GM12872 (cell line): ENCODE measurements at regions not wholly inside any gene's neighbourhood (a gene's known extent, or its start where the extent isn't known, plus 50 kb on each side); places are given as distances from the start of the nearest gene placed in this dataset.

Source experiments
- CTCF ChIP-seq: IDR thresholded peaks from 3 replicates; pipeline ENCODE4 v1.5.1; 2011; ENCODE audit warnings: low read depth, mild to moderate bottlenecking, low read length, moderate library complexity; ENCODE audit not compliant: insufficient read depth

DNA sequence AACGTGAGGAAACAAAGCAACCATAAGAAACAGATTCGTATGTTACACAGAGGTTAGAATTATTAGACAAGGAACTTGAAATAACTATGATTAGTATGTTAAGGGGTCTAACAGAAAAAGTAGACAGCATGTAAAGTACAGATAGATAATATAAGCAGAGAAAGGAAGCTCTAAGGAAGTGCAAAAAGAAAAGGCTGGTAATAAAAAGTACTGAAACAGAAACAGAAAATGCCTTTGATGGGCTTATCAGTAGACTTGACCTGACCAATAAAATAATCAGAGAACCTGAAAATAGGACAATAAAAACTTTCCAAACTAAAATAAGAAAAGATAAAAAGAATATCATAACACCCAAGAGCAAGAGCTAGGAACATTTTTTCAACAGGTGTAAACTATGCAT lies 225.8 kb downstream of the RND3 start:
- TF ChIP-seq CTCF, result no peak

GRCh38 chr2:150260636-150261035 lies 226.8 kb downstream of the RND3 start:
- TF ChIP-seq CTCF, result no peak

- no peak for TF ChIP-seq CTCF
Observed at GRCh38 chr2:150259746-150260145, 227.7 kb downstream of the RND3 start.

DNA sequence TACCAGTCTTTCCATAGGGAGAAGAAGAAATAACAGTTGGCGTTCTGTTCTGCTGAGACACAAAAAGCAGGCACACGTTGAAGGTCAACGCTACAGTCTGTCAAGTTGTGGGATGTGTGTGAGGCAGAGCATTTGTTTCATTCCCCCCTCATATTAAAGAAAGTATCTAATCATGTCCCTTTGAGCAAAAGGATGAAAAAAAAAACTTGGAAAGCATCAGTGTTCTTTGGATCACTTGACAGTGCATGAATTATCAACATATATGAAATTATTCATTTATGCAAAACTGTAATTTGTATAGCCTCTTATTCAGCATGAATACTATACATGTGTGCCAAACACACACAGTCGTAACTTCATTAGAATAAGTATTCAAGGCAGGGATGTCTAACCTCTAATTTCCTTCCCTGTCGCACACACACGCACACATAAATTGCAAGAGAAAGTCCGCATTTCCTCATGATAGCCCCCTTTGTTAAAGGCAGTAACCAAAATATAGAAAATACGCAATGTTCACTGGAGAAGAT lies 228.6 kb downstream of the RND3 start:
- TF ChIP-seq CTCF, result no peak

DNA sequence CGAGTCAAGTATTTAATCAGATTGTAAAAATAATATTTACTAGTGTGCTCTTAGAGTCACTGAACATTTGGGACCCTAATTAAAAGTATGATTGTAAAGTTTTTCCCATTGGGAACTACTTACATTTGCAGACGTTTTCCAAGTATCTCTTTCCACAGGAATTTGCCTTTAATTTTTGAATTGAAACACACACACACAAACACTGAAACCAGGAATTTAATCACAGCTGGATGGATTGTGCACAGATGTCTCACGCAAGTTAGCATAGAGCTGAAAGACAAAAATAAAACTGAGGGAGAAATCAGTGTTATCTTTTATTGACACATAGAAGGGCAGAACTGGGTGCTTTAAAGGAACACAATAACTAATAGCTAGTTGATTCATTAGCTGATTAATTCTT lies 230.7 kb downstream of the RND3 start:
- TF ChIP-seq CTCF, result no peak

DNA sequence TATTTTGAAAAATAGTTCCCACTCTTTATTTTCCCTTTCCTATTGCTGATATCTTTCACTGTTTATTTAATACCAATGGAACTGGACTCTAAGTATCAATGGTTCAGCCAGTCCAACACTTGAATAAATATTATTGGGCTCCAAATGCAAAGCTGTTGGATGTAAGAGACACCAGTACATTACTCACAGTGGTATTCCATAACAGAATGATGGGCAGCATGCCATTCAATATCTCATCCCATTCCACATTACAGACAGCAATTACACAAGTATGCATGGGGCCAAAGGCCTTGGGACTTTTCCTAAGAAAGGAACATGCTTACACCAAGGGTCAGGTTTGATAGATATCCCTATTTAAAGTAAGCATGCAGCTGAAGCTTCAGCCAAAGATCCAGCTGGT lies 231.9 kb downstream of the RND3 start:
- no peak for TF ChIP-seq CTCF

DNA sequence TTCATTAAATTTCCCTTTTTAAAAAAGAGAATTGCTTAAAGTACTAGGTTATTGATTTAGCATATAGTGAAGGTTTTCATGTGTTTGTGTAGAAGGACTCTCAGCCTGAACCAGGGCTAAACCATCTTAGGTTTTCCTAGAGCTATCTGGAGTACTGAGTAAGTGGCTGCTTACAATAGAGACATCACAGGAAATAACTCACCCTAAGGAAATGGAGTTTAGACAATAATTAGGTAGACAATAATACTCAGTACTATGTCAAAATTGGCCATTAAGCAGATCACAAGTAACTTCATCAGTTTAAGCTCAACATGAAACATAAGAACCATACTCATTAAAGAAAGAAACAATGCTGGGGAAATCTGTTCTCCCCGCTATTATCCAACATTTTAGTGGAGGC lies 240.0 kb downstream of the RND3 start:
- TF ChIP-seq CTCF, result no peak
